ENCODE measurements at regions not wholly inside any gene's neighbourhood (a gene's known extent, or its start where the extent isn't known, plus 50 kb on each side); places are given as distances from the start of the nearest gene placed in this dataset.
A peak's percentile ranks its signal among the peaks of the same experiment; 100 is the strongest.

GRCh38 chr6:151671195-151671594 is 136.3 kb upstream of the ESR1 start:
- no peak for TF ChIP-seq EZH2phosphoT487 (IDR thresholded peaks at IDR 0.05; ENCODE audit: low read depth)
- TF ChIP-seq CTCF (IDR thresholded peaks at IDR 0.05; ENCODE audit: low read depth, low read length) = no peak
- no peak overlapping the region for H3K27ac ChIP-seq (ENCODE audit: low read length)
- no peak overlapping the region for H3K4me3 ChIP-seq (ENCODE audit: low read length)
- H2AFZ ChIP-seq (ENCODE audit: low read depth, low read length) = no peak overlapping the region
- H3K9me3 ChIP-seq (ENCODE audit: insufficient read depth, low read length) = no peaks in the 10 kb centered on the region
- H3K4me2 ChIP-seq (ENCODE audit: low read length) = no peak overlapping the region
- no peak overlapping the region for H3K9ac ChIP-seq (ENCODE audit: low read length)
- peaks cover 12% of the 10 kb centered on the region for H3K4me1 ChIP-seq (ENCODE audit: low read length)
- no peaks in the 10 kb centered on the region for H4K20me1 ChIP-seq (ENCODE audit: insufficient read depth, low read length)
- H3K79me2 ChIP-seq (ENCODE audit: low read length) = no peaks in the 10 kb centered on the region
- 0 out of 2 replicates have a peak, but pooled peaks cover 2% of the 10 kb centered on the region for H3K27me3 ChIP-seq (ENCODE audit: low read depth, low read length)
- H3K36me3 ChIP-seq (replicated peaks; ENCODE audit: low read depth, low read length) = no peaks in the 10 kb centered on the region

- Histone ChIP-seq H3K36me3 (replicated peaks; ENCODE audit: low read depth, low read length) (no peaks in the 10 kb centered on the region), H2AFZ (ENCODE audit: low read depth, low read length) (no peak overlapping the region), H3K4me1 (ENCODE audit: low read length) (peaks cover 19% of the 10 kb centered on the region), H3K27ac (ENCODE audit: low read length) (no peak overlapping the region), H3K4me2 (ENCODE audit: low read length) (no peak overlapping the region), H3K79me2 (ENCODE audit: low read length) (no peaks in the 10 kb centered on the region), H3K9me3 (ENCODE audit: insufficient read depth, low read length) (no peaks in the 10 kb centered on the region), H3K27me3 (ENCODE audit: low read depth, low read length) (no peaks in the 10 kb centered on the region), H3K4me3 (ENCODE audit: low read length) (no peak overlapping the region), H3K9ac (ENCODE audit: low read length) (no peak overlapping the region), H4K20me1 (ENCODE audit: insufficient read depth, low read length) (no peaks in the 10 kb centered on the region)
- TF ChIP-seq CTCF (IDR thresholded peaks at IDR 0.05; ENCODE audit: low read depth, low read length) = no peak
- no peak for TF ChIP-seq EZH2phosphoT487 (IDR thresholded peaks at IDR 0.05; ENCODE audit: low read depth)
These were observed 132.9 kb upstream of the ESR1 start for GRCh38 chr6:151674578-151674977.

- peak overlapping the region; percentile 94 for H3K4me2 ChIP-seq (ENCODE audit: low read length)
- H3K9ac ChIP-seq (ENCODE audit: low read length) = peak overlapping the region; percentile 48
- H3K4me1 ChIP-seq (ENCODE audit: low read length) = peaks cover 19% of the 10 kb centered on the region
- peak overlapping the region; percentile 74 for H3K4me3 ChIP-seq (ENCODE audit: low read length)
- TF ChIP-seq CTCF (IDR thresholded peaks at IDR 0.05; ENCODE audit: low read depth, low read length) (peak; percentile 87), EZH2phosphoT487 (IDR thresholded peaks at IDR 0.05; ENCODE audit: low read depth) (no peak)
- no peaks in the 10 kb centered on the region for H3K79me2 ChIP-seq (ENCODE audit: low read length)
- H2AFZ ChIP-seq (ENCODE audit: low read depth, low read length) = peak overlapping the region; percentile 100
- H3K36me3 ChIP-seq (replicated peaks; ENCODE audit: low read depth, low read length) = no peaks in the 10 kb centered on the region
- H3K27ac ChIP-seq (ENCODE audit: low read length) = no peak overlapping the region
- H4K20me1 ChIP-seq (ENCODE audit: insufficient read depth, low read length) = no peaks in the 10 kb centered on the region
- no peaks in the 10 kb centered on the region for H3K9me3 ChIP-seq (ENCODE audit: insufficient read depth, low read length)
- no peaks in the 10 kb centered on the region for H3K27me3 ChIP-seq (ENCODE audit: low read depth, low read length)
These were observed 131.6 kb upstream of the ESR1 start for GRCh38 chr6:151675746-151676459.

- Histone ChIP-seq H3K36me3 (replicated peaks; ENCODE audit: low read depth, low read length) (no peaks in the 10 kb centered on the region), H3K9ac (ENCODE audit: low read length) (no peak overlapping the region), H4K20me1 (ENCODE audit: insufficient read depth, low read length) (no peaks in the 10 kb centered on the region), H3K79me2 (ENCODE audit: low read length) (no peaks in the 10 kb centered on the region), H3K27ac (ENCODE audit: low read length) (no peak overlapping the region), H3K9me3 (ENCODE audit: insufficient read depth, low read length) (no peaks in the 10 kb centered on the region), H3K4me1 (ENCODE audit: low read length) (peaks cover 19% of the 10 kb centered on the region), H3K27me3 (ENCODE audit: low read depth, low read length) (no peaks in the 10 kb centered on the region), H3K4me3 (ENCODE audit: low read length) (peak overlapping the region; percentile 74), H2AFZ (ENCODE audit: low read depth, low read length) (no peak overlapping the region), H3K4me2 (ENCODE audit: low read length) (peak overlapping the region; percentile 94)
- TF ChIP-seq CTCF (IDR thresholded peaks at IDR 0.05; ENCODE audit: low read depth, low read length) (no peak), EZH2phosphoT487 (IDR thresholded peaks at IDR 0.05; ENCODE audit: low read depth) (no peak)
These were observed 131.0 kb upstream of the ESR1 start for GRCh38 chr6:151676460-151676945.

Measured in OCI-LY3 (cell line).